Spleen (tissue), 7 donors: ENCODE measurements at regions not wholly inside any gene's neighbourhood (a gene's known extent, or its start where the extent isn't known, plus 50 kb on each side); places are given as distances from the start of the nearest gene placed in this dataset.

Experiments
- POLR2A ChIP-seq, 3 donors: fragments of 450-650 bp; IDR thresholded peaks; one replicate each; pipeline ENCODE4 v1.5.1; 2017; ENCODE audit warnings: antibody characterized with exemption in 3 of 3, mild to moderate bottlenecking in 1 of 3
- TF ChIP-seq, protein P1 (sequence below), 11 experiments: fragments of 200-600 bp in 7 of 11; fragments of 450-650 bp in 4 of 11; sonication (generic) in 4 of 11; IDR thresholded peaks in 8 of 11; conservative IDR thresholded peaks in 3 of 11; 1 replicate in 7 of 11; 2 replicates in 4 of 11; pipeline versions ENCODE4 v1.4.0 to v1.8.0; 2016 to 2021; ENCODE audit warnings: antibody characterized with exemption in 11 of 11, inconsistent platforms in 4 of 11, mild to moderate bottlenecking in 1 of 11
- donor health status: DM: no; HTN: no; CAD: no; lungs with moderate emphysema.
- donor health status: DM: no; HTN: no; CAD: no.
- donor health status: DM: no; HTN: no; CAD: no.

- no peak for TF ChIP-seq POLR2A (IDR thresholded peaks at IDR 0.05)
- TF ChIP-seq, protein P1, sequence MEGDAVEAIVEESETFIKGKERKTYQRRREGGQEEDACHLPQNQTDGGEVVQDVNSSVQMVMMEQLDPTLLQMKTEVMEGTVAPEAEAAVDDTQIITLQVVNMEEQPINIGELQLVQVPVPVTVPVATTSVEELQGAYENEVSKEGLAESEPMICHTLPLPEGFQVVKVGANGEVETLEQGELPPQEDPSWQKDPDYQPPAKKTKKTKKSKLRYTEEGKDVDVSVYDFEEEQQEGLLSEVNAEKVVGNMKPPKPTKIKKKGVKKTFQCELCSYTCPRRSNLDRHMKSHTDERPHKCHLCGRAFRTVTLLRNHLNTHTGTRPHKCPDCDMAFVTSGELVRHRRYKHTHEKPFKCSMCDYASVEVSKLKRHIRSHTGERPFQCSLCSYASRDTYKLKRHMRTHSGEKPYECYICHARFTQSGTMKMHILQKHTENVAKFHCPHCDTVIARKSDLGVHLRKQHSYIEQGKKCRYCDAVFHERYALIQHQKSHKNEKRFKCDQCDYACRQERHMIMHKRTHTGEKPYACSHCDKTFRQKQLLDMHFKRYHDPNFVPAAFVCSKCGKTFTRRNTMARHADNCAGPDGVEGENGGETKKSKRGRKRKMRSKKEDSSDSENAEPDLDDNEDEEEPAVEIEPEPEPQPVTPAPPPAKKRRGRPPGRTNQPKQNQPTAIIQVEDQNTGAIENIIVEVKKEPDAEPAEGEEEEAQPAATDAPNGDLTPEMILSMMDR (IDR thresholded peaks at IDR 0.05 in 8 of 11, conservative IDR thresholded peaks at IDR 0.05 in 3 of 11): no peak
These were observed 199.6 kb upstream of the HDAC9 start for GRCh38 chr7:18295781-18296423.
